ENCODE measurements at regions not wholly inside any gene's neighbourhood (a gene's known extent, or its start where the extent isn't known, plus 50 kb on each side); places are given as distances from the start of the nearest gene placed in this dataset.

DNA sequence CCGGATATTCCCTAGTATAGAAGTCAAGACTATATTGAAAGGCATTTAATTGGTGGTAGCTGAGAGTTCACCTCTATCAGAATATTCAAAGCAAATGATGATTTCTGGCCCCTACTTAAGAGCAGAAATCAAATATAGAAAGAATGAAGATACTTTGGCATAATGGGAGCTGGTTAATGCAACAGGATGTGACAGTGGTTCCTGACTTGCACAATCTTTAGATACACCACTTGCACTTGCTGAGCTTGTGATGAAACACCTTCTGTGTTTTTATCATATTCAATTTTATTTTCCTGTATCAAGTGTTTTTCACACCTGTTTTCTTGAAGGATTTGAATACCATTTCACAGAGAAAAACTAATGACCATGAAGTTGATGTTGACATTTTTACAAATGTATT lies 124.1 kb upstream of the CDH19 start:
- Histone ChIP-seq H3K27ac (no peak overlapping the region), H3K36me3 (no peaks in the 10 kb centered on the region), H3K4me3 (no peak overlapping the region), H3K27me3 (no peaks in the 10 kb centered on the region), H3K9me3 (no peaks in the 10 kb centered on the region), H3K4me1 (no peaks in the 10 kb centered on the region)
- DNase-seq (no peak), ATAC-seq (no peak)
- in situ Hi-C loops (cut with MboI; ENCODE audit: low sequenced_read_pairs in 4 of 4) (no loop called here), intact Hi-C loops (cut with DNase I; ENCODE audit: low total_unique reads) (no loop called here)
- no peak for TF ChIP-seq POLR2A (IDR thresholded peaks at IDR 0.05)
- TF ChIP-seq, protein P1, sequence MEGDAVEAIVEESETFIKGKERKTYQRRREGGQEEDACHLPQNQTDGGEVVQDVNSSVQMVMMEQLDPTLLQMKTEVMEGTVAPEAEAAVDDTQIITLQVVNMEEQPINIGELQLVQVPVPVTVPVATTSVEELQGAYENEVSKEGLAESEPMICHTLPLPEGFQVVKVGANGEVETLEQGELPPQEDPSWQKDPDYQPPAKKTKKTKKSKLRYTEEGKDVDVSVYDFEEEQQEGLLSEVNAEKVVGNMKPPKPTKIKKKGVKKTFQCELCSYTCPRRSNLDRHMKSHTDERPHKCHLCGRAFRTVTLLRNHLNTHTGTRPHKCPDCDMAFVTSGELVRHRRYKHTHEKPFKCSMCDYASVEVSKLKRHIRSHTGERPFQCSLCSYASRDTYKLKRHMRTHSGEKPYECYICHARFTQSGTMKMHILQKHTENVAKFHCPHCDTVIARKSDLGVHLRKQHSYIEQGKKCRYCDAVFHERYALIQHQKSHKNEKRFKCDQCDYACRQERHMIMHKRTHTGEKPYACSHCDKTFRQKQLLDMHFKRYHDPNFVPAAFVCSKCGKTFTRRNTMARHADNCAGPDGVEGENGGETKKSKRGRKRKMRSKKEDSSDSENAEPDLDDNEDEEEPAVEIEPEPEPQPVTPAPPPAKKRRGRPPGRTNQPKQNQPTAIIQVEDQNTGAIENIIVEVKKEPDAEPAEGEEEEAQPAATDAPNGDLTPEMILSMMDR (IDR thresholded peaks at IDR 0.05 in 4 of 5, conservative IDR thresholded peaks at IDR 0.05 in 1 of 5) = no peak

DNA sequence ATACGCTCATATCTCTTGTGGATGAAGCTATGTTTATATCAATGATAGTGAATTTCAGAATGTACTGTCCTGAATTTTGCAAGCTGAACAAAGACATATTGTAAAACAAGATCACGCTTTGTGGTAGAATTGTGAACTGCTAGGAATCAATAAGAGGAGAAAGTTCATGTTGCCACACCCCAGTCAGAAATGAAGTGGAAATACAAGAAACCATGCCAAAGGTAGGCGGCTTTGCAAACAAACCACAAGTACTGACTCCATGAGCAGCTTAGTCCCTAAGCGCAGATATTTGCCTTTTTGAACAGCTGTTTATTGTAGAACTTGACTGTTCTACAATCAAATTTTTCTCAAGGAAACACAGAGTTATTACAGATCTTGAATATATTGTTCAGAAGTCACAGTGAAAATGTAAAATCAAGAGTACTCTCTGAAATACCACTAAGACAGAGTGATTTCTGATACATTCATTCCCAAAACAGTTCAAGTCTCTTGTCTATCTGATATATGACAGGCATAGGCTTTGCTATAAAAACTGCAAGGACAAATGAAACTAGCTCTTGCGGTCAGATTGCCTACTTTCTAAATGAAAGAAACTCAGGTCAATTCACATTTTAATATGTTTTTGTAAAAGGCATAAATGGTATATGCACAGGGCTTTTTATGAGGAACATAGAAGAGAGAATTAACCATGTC lies 120.9 kb upstream of the CDH19 start:
- TF ChIP-seq, protein P1 (IDR thresholded peaks at IDR 0.05 in 4 of 5, conservative IDR thresholded peaks at IDR 0.05 in 1 of 5) = no peak
- no peak for TF ChIP-seq POLR2A (IDR thresholded peaks at IDR 0.05)
- Histone ChIP-seq H3K4me3 (no peak overlapping the region), H3K4me1 (no peaks in the 10 kb centered on the region), H3K27me3 (no peaks in the 10 kb centered on the region), H3K27ac (no peak overlapping the region), H3K36me3 (no peaks in the 10 kb centered on the region), H3K9me3 (no peaks in the 10 kb centered on the region)
- in situ Hi-C loops (cut with MboI; ENCODE audit: low sequenced_read_pairs in 4 of 4) = no loop called here
- peak in 1 of 2 donors; percentile 14 for DNase-seq
- intact Hi-C loops (cut with DNase I; ENCODE audit: low total_unique reads) = no loop called here
- ATAC-seq = no peak

DNA sequence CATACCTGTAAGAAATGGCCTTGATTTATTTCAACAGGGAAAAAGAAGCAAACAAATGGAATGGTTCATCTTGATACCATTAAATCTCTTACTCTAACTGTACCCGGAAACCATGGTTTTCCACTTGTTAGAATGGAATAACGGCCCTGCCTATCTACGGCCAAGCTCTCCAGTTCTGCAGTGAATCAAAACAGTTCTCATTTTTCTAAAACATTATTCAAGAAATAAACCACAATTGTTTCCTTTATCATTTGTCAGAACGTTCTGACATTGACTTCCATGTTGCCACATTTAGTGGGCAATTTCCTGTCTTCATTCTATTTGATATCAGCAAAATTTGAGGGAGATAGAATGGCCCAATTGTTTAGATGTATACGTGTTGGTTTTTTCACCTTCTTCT lies 118.8 kb upstream of the CDH19 start:
- in situ Hi-C loops (cut with MboI; ENCODE audit: low sequenced_read_pairs in 4 of 4) = no loop called here
- Histone ChIP-seq H3K9me3 (no peaks in the 10 kb centered on the region), H3K4me3 (no peak overlapping the region), H3K27me3 (no peaks in the 10 kb centered on the region), H3K27ac (no peak overlapping the region), H3K36me3 (no peaks in the 10 kb centered on the region), H3K4me1 (no peaks in the 10 kb centered on the region)
- DNase-seq (no peak), ATAC-seq (no peak)
- TF ChIP-seq POLR2A (IDR thresholded peaks at IDR 0.05) = no peak
- TF ChIP-seq, protein P1 (IDR thresholded peaks at IDR 0.05 in 4 of 5, conservative IDR thresholded peaks at IDR 0.05 in 1 of 5) = no peak
- intact Hi-C loops (cut with DNase I; ENCODE audit: low total_unique reads) = no loop called here

DNA sequence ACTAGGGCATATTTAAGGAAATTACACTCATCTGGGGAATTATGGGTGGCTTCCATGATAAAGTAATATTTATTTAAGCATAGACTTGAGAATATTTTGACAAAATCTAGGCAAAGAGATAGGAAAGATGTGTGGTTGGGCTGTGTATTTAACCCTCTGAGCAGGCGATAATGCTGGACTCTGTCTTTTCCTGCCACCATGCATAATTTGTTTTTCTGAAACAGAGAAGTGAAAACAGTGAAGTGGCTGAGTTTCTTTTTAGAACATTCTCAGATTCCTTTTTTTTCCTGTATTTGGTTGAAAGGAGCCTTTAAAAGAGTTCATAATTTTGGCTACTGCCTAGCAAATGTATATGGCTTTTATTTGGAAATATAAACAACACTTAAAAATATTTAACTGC lies 104.8 kb upstream of the CDH19 start:
- Histone ChIP-seq H3K36me3 (no peaks in the 10 kb centered on the region), H3K27ac (no peak overlapping the region), H3K4me3 (no peak overlapping the region), H3K4me1 (no peaks in the 10 kb centered on the region), H3K27me3 (no peaks in the 10 kb centered on the region), H3K9me3 (no peaks in the 10 kb centered on the region)
- DNase-seq (no peak), ATAC-seq (no peak)
- no peak for TF ChIP-seq POLR2A (IDR thresholded peaks at IDR 0.05)
- TF ChIP-seq, protein P1 (IDR thresholded peaks at IDR 0.05 in 4 of 5, conservative IDR thresholded peaks at IDR 0.05 in 1 of 5) = no peak
- intact Hi-C loops (cut with DNase I; ENCODE audit: low total_unique reads) (no loop called here), in situ Hi-C loops (cut with MboI; ENCODE audit: low sequenced_read_pairs in 4 of 4) (no loop called here)

DNA sequence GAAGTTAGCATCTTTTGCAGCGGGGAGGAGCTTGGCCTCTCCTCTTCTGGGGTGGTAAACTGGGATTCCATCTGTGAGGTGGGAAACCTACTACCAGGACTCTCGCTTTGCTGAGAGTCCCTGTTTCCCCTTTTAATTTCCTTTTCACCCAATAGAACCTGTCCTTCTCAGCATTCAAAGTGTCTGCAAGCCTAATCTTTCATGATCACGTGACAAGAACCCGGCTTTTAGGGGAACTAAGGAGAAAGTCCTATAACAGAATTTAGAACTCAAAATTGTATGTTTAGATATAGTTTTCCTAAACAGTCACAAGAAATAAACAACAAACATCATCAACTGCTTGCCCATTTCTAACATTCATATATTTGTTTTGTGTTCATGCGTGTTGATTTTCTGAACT lies 103.6 kb upstream of the CDH19 start:
- no peak overlapping the region for H3K4me3 ChIP-seq
- TF ChIP-seq, protein P1 (IDR thresholded peaks at IDR 0.05 in 4 of 5, conservative IDR thresholded peaks at IDR 0.05 in 1 of 5) = no peak
- TF ChIP-seq POLR2A (IDR thresholded peaks at IDR 0.05) = no peak
- no peak for ATAC-seq

More for the DNA sequence above, 103.6 kb upstream of the CDH19 start:
- Histone ChIP-seq H3K36me3 (no peaks in the 10 kb centered on the region), H3K9me3 (no peaks in the 10 kb centered on the region), H3K4me1 (no peaks in the 10 kb centered on the region), H3K27ac (no peak overlapping the region), H3K27me3 (no peaks in the 10 kb centered on the region)
- in situ Hi-C loops (cut with MboI; ENCODE audit: low sequenced_read_pairs in 4 of 4) (no loop called here), intact Hi-C loops (cut with DNase I; ENCODE audit: low total_unique reads) (no loop called here)
- no peak for DNase-seq

Data from gastrocnemius medialis (tissue), 4 donors.